A549 (cell line): ENCODE measurements at regions not wholly inside any gene's neighbourhood (a gene's known extent, or its start where the extent isn't known, plus 50 kb on each side); places are given as distances from the start of the nearest gene placed in this dataset.

ENCODE experiments used
- CBX8 ChIP-seq: fragments of 200-600 bp; sonication (generic); IDR thresholded peaks from 2 replicates; pipeline ENCODE4 v1.6.1; 2016
- CTCF ChIP-seq: fragments of >200 bp; sonication (Bioruptor Twin); formaldehyde crosslinking; IDR thresholded peaks from 3 replicates; pipeline ENCODE4 v1.5.1; 2016
- ELK1 ChIP-seq: fragments of 150-350 bp; IDR thresholded peaks from 2 replicates; pipeline ENCODE4 v1.6.1; 2014; ENCODE audit warnings: low read depth, mild to moderate bottlenecking, low read length
- EP300 ChIP-seq, 2 experiments: fragments of >200 bp; sonication (Bioruptor Twin); formaldehyde crosslinking; IDR thresholded peaks; 2 replicates in 1 of 2; 3 replicates in 1 of 2; pipeline ENCODE4 v1.6.1; 2016 to 2017
- HMGXB4 ChIP-seq: fragments of 250-450 bp; sonication (Bioruptor Pico); IDR thresholded peaks from 2 replicates; pipeline ENCODE4 v1.5.0; 2021; ENCODE audit warnings: mild to moderate bottlenecking, moderate library complexity, borderline replicate concordance
- JUNB ChIP-seq: fragments of >200 bp; sonication (Bioruptor Twin); formaldehyde crosslinking; IDR thresholded peaks from 2 replicates; pipeline ENCODE4 v1.6.1; 2016
- KDM1A ChIP-seq: fragments of 200-600 bp; sonication (generic); IDR thresholded peaks from 2 replicates; pipeline ENCODE4 v1.6.1; 2016; ENCODE audit warnings: low read depth, mild to moderate bottlenecking
- PBX3 ChIP-seq: IDR thresholded peaks from 2 replicates; pipeline ENCODE4 v1.6.1; 2012
- POLR2A ChIP-seq: IDR thresholded peaks from 2 replicates; pipeline ENCODE4 v1.6.1; 2012; ENCODE audit warnings: mild to moderate bottlenecking, low read length
- RFX5 ChIP-seq: fragments of 450-650 bp; IDR thresholded peaks from 2 replicates; pipeline ENCODE4 v1.7.1; 2014; ENCODE audit warnings: antibody characterized with exemption, mild to moderate bottlenecking, moderate library complexity
- USF2 ChIP-seq: fragments of 450-650 bp; IDR thresholded peaks from 2 replicates; pipeline ENCODE4 v1.6.1; 2014; ENCODE audit warnings: antibody characterized with exemption

GRCh38 chr12:34304001-34304400, 281.7 kb downstream of the ALG10 start:
- TF ChIP-seq JUNB: no peak
- no peak for TF ChIP-seq CTCF
- TF ChIP-seq KDM1A: no peak
- no peak for TF ChIP-seq ELK1
- no peak for TF ChIP-seq EP300 (IDR thresholded peaks at IDR 0.05)
- no peak for TF ChIP-seq PBX3
- no peak for TF ChIP-seq CBX8
- TF ChIP-seq POLR2A: no peak
- no peak for TF ChIP-seq USF2
- TF ChIP-seq RFX5: no peak
- TF ChIP-seq HMGXB4 (CRISPR knock-in tag): no peak
